GM12864 (cell line): ENCODE measurements at regions not wholly inside any gene's neighbourhood (a gene's known extent, or its start where the extent isn't known, plus 50 kb on each side); places are given as distances from the start of the nearest gene placed in this dataset.

Source experiments
- DNase-seq: peaks from one replicate; pipeline ENCODE4 v3.0.0-alpha.2; 2011; ENCODE audit warnings: low read depth
- H3K4me3 ChIP-seq: 2 replicates; pipeline ENCODE4 v1.5.1; 2011; ENCODE audit warnings: mild to moderate bottlenecking, low read depth, low read length, control low read depth
- CTCF ChIP-seq: IDR thresholded peaks from 2 replicates; pipeline ENCODE4 v1.5.1; 2011; ENCODE audit warnings: low read depth, mild to moderate bottlenecking, moderate library complexity, low read length, control low read depth, inconsistent platforms; ENCODE audit errors: missing control alignments

DNA sequence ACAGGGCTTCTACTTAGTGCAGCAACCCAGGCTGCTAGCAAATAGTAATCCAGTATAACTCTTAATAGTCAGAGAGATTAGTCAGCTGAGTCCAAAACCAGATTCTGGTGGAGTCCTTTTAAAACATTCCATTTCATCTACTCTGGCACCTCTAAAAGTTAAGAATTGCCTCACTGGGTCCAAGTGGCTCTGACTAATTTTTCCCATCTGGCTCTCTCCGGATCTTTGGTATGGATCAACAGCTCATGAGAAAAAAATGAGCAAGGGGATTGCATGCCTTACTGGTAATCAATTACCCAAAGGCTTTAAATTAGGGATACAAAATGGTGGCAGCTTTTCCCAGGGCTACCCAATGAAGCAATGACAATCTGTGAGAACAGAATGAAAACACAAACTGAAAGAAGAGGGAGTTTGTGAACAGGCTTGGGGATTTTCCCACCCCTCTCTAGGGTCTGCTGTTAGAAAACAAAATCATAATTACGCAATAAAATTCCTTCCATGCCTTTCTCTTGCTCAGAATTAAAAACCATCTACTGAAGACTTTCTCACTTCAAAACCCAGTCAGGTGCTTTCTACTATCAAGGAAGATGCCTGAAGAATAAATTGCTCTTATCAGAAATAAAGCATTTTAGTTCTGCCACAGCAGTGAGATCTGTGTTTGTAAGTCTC, 84.6 kb upstream of the PMFBP1 start:
- TF ChIP-seq CTCF = no peak
- H3K4me3 ChIP-seq = no peak overlapping the region
- DNase-seq = no peak

GRCh38 chr16:72255786-72256185, 83.8 kb upstream of the PMFBP1 start:
- no peak overlapping the region for H3K4me3 ChIP-seq
- DNase-seq = no peak
- TF ChIP-seq CTCF = no peak

DNA sequence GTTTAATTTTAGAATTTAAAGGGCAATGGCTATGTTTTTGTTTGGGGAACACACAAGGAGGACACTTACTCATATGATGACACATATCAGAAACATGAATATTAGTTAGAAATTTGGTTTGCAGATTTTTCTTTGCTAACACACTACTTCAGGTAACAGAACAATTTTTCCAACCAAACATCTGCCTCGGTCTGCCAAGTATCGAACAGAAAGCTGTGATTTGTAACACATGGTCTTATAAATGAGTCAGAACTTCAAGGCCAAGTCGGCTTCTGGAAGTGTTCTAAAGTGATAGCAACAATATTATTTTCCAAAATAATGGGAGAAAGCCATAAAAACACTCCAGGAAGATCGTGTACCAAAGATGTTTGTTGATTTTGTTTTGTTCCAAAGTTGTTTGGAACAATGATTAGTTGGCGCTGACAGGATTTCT, 75.9 kb upstream of the PMFBP1 start:
- TF ChIP-seq CTCF = no peak
- DNase-seq = no peak
- no peak overlapping the region for H3K4me3 ChIP-seq

DNA sequence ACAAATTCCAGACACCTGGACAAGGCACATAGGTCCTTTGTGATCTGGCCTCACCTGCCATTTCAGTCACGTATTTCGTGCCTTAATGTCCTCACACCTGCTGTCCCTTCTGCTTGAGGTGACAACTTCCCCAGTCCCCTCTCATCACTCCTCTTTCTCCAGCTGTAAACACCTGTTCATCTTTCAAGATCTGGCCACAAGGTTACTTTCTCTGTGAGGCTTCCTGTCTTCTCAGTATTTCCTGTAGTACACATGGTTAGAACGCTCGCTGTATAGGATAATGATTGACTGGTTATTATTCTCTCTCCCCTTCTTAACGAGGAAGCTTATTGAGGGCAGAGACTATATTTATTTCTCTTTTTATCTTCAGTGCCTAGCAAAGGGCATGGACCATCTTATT, 74.5 kb upstream of the PMFBP1 start:
- DNase-seq = peak; percentile 35
- no peak for TF ChIP-seq CTCF
- no peak overlapping the region for H3K4me3 ChIP-seq

GRCh38 chr16:72244853-72245252, 72.9 kb upstream of the PMFBP1 start:
- no peak overlapping the region for H3K4me3 ChIP-seq
- no peak for TF ChIP-seq CTCF
- DNase-seq = no peak

DNA sequence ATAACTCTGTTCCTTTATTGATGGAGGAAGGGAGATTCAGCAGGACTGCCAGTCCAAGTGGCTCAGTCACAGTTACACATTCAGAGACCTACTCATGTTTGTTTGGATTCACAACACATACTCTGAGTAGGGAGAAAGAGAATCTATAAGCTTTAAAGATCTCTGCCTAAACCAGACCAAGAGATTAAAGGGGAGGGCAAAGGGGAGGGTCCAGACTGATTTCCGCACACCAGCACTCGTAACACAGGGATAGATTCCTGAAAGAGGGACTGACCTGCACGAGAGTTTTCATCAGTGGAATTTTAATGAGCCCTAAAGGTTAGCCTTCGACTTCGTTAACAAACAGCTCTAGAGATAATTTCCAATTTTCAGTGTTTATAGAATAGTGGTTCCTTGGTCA, 71.7 kb upstream of the PMFBP1 start:
- no peak for TF ChIP-seq CTCF
- H3K4me3 ChIP-seq = no peak overlapping the region
- no peak for DNase-seq

- no peak overlapping the region for H3K4me3 ChIP-seq
- TF ChIP-seq CTCF = no peak
- DNase-seq = no peak
These were observed 70.8 kb upstream of the PMFBP1 start for GRCh38 chr16:72242757-72243156.
